ENCODE measurements at regions not wholly inside any gene's neighbourhood (a gene's known extent, or its start where the extent isn't known, plus 50 kb on each side); places are given as distances from the start of the nearest gene placed in this dataset.

DNA sequence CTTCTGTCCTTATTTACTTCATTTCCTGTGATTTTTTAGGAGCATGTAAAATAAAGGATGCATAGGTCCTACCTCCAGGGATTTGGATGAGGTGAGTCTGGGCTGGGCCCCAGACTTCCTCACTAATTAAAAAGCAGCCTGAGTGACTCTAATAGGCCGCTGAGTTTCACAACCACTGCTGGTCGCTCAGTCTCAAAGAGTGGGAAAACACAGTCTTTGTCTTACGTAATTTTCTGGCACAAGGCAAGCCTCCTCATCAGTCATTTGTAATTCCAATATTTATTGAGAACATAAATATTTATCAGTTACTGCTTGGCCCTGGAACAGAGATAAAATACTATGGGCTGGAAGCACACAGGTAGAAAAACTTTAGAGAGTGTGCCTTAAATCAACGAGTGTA is 195.4 kb upstream of the RUNX1 start:
- no peak for TF ChIP-seq SMC3 (IDR thresholded peaks at IDR 0.05; ENCODE audit: low read depth, low read length)
- TF ChIP-seq, protein P1, sequence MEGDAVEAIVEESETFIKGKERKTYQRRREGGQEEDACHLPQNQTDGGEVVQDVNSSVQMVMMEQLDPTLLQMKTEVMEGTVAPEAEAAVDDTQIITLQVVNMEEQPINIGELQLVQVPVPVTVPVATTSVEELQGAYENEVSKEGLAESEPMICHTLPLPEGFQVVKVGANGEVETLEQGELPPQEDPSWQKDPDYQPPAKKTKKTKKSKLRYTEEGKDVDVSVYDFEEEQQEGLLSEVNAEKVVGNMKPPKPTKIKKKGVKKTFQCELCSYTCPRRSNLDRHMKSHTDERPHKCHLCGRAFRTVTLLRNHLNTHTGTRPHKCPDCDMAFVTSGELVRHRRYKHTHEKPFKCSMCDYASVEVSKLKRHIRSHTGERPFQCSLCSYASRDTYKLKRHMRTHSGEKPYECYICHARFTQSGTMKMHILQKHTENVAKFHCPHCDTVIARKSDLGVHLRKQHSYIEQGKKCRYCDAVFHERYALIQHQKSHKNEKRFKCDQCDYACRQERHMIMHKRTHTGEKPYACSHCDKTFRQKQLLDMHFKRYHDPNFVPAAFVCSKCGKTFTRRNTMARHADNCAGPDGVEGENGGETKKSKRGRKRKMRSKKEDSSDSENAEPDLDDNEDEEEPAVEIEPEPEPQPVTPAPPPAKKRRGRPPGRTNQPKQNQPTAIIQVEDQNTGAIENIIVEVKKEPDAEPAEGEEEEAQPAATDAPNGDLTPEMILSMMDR (IDR thresholded peaks at IDR 0.05) = no peak
- TF ChIP-seq, protein P2, sequence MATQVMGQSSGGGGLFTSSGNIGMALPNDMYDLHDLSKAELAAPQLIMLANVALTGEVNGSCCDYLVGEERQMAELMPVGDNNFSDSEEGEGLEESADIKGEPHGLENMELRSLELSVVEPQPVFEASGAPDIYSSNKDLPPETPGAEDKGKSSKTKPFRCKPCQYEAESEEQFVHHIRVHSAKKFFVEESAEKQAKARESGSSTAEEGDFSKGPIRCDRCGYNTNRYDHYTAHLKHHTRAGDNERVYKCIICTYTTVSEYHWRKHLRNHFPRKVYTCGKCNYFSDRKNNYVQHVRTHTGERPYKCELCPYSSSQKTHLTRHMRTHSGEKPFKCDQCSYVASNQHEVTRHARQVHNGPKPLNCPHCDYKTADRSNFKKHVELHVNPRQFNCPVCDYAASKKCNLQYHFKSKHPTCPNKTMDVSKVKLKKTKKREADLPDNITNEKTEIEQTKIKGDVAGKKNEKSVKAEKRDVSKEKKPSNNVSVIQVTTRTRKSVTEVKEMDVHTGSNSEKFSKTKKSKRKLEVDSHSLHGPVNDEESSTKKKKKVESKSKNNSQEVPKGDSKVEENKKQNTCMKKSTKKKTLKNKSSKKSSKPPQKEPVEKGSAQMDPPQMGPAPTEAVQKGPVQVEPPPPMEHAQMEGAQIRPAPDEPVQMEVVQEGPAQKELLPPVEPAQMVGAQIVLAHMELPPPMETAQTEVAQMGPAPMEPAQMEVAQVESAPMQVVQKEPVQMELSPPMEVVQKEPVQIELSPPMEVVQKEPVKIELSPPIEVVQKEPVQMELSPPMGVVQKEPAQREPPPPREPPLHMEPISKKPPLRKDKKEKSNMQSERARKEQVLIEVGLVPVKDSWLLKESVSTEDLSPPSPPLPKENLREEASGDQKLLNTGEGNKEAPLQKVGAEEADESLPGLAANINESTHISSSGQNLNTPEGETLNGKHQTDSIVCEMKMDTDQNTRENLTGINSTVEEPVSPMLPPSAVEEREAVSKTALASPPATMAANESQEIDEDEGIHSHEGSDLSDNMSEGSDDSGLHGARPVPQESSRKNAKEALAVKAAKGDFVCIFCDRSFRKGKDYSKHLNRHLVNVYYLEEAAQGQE (IDR thresholded peaks at IDR 0.05; ENCODE audit: low read depth, low read length) = no peak
- no peak for TF ChIP-seq TEAD4 (IDR thresholded peaks at IDR 0.05; ENCODE audit: borderline replicate concordance, insufficient read depth)
- no peak for TF ChIP-seq FOXM1 (IDR thresholded peaks at IDR 0.05; ENCODE audit: low read depth)
- no peak for TF ChIP-seq ELF1 (IDR thresholded peaks at IDR 0.05)
- no peak for TF ChIP-seq EP300 (IDR thresholded peaks at IDR 0.05; ENCODE audit: borderline replicate concordance in 1 of 2, low read depth in 1 of 2, low read length in 1 of 2)
- TF ChIP-seq, protein P3, sequence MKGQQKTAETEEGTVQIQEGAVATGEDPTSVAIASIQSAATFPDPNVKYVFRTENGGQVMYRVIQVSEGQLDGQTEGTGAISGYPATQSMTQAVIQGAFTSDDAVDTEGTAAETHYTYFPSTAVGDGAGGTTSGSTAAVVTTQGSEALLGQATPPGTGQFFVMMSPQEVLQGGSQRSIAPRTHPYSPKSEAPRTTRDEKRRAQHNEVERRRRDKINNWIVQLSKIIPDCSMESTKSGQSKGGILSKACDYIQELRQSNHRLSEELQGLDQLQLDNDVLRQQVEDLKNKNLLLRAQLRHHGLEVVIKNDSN (IDR thresholded peaks at IDR 0.05; ENCODE audit: borderline replicate concordance, low read depth) = no peak
- TF ChIP-seq GABPA (IDR thresholded peaks at IDR 0.05; ENCODE audit: low read depth) = no peak
- TF ChIP-seq, protein P4, sequence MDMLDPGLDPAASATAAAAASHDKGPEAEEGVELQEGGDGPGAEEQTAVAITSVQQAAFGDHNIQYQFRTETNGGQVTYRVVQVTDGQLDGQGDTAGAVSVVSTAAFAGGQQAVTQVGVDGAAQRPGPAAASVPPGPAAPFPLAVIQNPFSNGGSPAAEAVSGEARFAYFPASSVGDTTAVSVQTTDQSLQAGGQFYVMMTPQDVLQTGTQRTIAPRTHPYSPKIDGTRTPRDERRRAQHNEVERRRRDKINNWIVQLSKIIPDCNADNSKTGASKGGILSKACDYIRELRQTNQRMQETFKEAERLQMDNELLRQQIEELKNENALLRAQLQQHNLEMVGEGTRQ (IDR thresholded peaks at IDR 0.05; ENCODE audit: borderline replicate concordance, low read depth, low read length) = no peak
- TF ChIP-seq, protein P5, sequence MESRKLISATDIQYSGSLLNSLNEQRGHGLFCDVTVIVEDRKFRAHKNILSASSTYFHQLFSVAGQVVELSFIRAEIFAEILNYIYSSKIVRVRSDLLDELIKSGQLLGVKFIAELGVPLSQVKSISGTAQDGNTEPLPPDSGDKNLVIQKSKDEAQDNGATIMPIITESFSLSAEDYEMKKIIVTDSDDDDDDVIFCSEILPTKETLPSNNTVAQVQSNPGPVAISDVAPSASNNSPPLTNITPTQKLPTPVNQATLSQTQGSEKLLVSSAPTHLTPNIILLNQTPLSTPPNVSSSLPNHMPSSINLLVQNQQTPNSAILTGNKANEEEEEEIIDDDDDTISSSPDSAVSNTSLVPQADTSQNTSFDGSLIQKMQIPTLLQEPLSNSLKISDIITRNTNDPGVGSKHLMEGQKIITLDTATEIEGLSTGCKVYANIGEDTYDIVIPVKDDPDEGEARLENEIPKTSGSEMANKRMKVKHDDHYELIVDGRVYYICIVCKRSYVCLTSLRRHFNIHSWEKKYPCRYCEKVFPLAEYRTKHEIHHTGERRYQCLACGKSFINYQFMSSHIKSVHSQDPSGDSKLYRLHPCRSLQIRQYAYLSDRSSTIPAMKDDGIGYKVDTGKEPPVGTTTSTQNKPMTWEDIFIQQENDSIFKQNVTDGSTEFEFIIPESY (IDR thresholded peaks at IDR 0.05; ENCODE audit: borderline replicate concordance, low read depth) = no peak

Measured in SK-N-SH (cell line).